GM21723 (cell line): ENCODE measurements at regions not wholly inside any gene's neighbourhood (a gene's known extent, or its start where the extent isn't known, plus 50 kb on each side); places are given as distances from the start of the nearest gene placed in this dataset.

ENCODE experiments used
- ATAC-seq: cut with Tn5 transposase; IDR thresholded peaks from one replicate; pipeline ENCODE4 v1.9.1; 2021; ENCODE audit warnings: mild to moderate bottlenecking, moderate library complexity; ENCODE audit not compliant: unreplicated experiment

- no peak for ATAC-seq
Measured at GRCh38 chr17:56083475-56083874, 69.8 kb upstream of the ANKFN1 start.

GRCh38 chr17:56085576-56086267 lies 67.6 kb upstream of the ANKFN1 start:
- ATAC-seq, result no peak

GRCh38 chr17:56087199-56087598 lies 66.1 kb upstream of the ANKFN1 start:
- ATAC-seq, result no peak

GRCh38 chr17:56096026-56096810 lies 57.1 kb upstream of the ANKFN1 start:
- no peak for ATAC-seq

- ATAC-seq, result no peak
Measured at GRCh38 chr17:56098746-56099145, 54.5 kb upstream of the ANKFN1 start.

GRCh38 chr17:56099649-56100048 lies 53.6 kb upstream of the ANKFN1 start:
- ATAC-seq, result no peak
